NAMALWA (cell line): ENCODE measurements at regions not wholly inside any gene's neighbourhood (a gene's known extent, or its start where the extent isn't known, plus 50 kb on each side); places are given as distances from the start of the nearest gene placed in this dataset.
A peak's percentile ranks its signal among the peaks of the same experiment; 100 is the strongest.
"Not testable (repeated sequence)": the region's sequence is repeated elsewhere in the genome, so short reads cannot be mapped to it uniquely, and the experiment has no call there.

ENCODE experiments used
- DNase-seq: peaks from one replicate; pipeline ENCODE4 v3.0.0-alpha.2; 2015; ENCODE audit warnings: low spot score

DNA sequence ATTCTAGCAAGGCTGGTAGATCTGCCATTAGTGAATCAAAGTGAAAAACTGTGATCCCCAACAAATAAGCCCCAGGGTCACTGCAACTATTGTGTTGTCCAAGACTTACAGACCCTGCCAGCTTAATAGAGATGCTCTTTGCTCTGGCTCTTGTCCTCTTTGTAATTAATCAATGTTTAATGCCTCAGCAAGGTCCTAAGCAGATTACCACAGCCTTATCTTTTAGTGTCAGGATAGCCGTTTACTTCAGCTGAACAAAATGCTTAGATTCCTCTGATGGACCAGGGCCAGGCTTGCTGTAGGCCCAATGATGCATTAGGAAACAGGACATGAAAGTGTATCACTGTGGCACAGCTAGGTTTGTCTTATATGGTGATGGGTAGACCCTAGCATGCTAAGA is 353.3 kb downstream of the HACE1 start:
- DNase-seq, result no peak

DNA sequence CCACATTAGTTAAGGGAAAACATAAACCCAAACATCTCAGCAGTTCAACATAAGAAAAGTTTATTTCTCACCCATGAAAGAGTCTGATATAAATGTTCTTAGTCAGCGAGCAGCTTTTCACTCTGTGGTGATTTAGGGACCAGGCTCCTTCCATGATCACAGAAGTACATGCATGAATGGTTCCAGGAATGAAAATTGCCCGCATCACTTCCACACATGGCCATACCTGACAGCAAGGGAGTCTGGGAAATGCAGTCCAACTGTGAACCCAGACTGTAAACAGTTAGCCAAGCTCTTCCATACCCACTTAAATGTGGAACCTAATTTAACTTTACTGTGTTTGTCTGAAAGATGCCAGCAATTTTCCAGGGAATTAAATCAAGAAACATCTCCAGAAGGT is 353.9 kb downstream of the HACE1 start:
- DNase-seq, result no peak

DNA sequence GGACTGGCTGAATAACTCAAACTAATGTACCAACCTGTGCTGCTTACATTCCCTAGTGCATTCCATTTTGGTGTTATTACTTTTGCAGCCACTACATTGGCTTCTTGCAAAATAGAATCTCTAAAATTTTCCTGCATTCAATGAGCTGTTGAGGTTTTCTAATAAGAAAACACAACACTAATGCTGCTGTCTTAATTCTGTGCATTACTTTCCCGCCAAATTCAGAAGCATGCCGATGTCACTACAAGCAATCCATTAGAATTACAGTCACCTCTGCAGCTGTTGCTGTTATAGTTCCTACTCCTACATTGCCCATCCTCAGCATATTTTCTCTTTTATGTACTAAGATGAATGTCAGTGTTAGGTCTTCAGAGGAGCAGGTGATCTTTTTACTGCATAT is 359.5 kb downstream of the HACE1 start:
- DNase-seq, result no peak

DNA sequence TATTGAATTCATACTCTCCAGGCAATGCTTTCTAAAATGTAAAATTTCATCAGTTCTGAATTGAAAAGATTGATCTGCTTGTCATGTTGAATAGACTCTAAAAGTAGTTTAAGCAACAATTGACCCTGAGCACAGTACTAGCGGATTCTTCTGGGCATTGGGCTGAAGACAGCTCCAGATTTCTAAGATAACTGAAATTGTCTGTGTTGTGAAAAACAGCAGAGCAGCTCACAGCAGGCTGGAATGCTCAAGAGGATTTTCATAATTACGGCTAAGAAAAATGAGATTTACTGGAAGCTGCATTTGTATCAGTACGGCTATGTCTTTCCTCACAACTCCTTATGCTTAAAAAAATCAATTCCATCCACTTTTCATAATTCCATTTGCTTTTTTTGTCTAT is 373.7 kb downstream of the HACE1 start:
- no peak for DNase-seq

DNA sequence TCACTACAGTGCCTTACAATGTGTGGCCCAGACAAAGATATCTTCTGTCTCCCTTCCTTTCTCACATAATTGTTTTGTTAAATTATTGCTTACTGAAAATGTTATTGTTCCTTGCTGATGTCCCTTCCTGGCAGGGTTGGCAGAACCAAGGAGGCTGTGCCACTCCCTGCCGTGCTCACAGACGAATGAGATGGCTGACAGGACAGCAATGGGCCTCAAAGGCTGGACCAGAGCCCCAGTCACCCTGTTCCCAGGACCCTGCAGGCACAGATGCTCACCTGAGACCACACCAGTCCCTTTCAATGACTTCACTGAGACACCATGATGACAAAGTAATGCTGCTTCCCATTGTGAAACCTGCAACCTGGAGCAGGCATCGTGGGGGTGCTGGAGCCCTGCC is 375.1 kb downstream of the HACE1 start:
- no peak for DNase-seq

DNA sequence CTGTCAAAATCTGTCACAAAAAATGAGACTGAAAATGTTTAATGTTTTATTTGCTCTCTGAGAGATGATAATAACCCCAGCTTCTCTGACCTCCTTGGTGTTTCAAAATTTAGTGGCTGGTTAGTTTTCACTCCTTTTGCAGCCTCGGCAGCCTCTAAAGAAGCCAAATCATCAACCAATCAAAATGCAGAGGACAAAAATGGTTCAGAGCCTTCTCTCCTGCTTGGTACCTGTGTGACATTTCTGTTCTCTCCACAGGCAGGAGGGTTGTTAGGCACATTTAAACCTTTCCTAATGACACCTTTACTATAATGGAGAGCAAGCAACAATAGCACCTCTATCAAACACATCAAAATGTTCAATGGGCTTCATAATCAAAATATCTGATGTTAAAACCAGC is 375.5 kb downstream of the HACE1 start:
- no peak for DNase-seq

DNA sequence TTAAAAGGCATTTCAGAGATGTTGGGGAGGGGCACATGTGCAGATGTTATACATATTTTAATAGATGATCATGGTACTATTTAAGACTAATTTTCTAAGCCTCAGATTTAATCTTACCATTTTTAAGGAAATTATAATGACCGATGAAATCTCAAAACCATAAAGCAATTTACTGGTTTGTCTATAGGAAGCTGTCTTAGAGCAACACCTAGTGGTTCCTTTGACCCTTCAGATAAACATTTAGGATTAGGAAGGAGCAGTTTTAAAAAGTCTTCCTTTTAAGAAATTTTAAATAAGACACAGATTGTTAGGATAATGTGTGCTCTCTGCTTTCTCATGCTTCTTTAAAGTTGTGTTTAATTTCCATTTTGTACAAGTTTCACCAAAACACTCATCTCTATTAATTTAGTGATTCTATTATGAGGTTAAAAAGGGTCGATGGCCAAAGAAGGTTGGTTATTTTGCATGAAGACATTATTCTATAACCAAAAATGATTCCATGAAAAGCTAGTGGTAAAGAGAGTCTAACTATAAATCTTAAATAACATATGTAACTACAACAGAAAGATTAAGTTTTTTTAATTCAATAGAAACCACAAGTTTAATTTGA is 376.4 kb downstream of the HACE1 start:
- DNase-seq, result peak; percentile 30

DNA sequence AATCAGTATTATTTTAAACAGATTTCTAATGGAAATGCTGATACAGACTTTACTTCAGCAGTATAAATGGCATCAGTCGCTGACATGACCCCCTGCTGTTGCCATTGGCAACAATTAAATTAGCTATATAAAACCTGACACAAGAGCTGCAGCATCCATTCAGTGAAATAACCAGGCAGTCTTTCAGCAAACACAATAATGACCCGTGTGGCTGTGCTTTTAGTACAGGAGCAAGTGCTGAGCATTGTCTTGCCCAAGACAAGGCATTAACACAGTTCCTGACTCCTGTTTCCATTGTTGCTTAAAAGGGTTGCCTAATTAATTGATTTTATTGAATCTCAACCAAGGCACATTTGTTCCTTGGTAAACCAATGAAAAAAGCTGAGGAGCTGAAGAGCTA is 382.1 kb downstream of the HACE1 start:
- DNase-seq, result no peak

DNA sequence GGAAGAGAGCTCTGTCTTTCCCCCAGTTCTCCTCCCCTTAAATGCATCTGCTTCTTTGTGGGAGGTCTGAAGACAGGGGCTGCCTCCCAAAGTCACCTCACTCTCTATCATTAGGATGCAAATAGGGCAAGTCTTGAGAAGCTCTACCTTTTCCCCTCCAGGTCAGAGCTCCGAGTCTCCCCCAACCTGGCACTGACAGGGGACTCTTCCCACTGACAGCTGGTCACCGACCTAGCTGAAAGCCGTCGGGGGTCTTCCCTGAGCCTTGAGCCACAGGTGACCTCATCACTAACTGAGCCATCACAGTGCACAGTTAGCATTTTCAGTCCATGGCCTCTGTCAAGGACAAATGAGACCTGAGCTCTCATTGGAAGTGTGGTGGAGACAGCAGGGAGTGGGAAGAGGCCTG is 386.7 kb downstream of the HACE1 start:
- no peak for DNase-seq

DNA sequence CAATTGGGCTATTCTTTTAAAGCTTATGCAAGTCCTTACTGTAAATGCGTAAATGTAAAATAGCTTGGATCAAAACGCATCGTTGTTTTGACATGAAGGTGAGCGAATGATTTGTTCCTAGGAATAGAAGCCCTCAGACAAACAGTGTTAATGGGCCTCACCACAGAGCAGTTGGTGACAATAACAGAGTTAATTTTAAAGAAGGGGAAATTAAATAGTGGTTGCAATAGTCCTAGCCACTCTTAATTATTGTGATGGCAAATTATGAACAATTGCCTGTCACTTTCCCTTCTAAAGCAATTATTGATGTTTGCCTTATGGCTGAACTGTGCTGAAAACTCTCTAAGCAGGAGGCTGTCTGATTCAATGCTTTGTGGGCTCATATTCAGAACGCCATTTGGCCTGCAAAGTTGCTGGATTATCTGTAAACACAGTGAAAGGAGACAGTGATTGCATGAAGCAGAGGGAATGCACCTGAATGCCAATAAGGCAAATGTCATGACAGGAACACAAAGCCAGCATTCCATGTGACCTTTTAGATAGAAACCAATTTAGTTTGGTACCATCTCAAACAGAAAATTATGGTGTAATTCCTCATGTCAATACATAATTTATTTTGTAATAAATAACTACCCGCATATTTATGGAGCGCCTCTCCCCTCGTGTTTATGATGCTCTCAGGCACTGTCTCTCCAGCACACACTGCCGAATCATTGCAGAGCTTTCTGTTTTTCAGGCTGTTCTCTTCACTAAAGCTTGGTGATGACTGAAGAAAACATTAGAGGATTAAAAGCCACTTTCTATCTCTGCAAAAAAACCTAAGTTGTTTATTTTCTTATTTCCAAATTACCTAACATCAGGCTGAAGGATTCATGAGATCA is 387.5 kb downstream of the HACE1 start:
- DNase-seq, result no peak

DNA sequence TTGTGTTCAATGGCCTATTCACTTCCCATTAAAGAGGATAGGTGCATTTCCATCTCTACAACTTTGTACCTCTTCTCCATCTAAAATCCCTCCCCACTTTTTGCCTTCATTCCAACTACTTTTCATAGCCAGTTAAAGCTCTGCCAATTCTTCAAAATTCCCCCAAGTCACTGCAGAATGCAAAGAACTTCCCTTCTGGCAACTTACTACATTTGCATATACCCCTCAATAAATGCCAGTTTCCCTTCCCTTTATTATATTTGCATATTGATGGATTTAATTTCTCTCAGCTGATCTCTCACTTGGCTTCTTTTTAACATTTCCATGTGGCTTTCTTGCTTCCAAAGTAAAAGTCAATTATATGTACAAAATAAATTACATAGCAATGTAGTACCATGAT is 393.4 kb downstream of the HACE1 start:
- peak; percentile 9 for DNase-seq

DNA sequence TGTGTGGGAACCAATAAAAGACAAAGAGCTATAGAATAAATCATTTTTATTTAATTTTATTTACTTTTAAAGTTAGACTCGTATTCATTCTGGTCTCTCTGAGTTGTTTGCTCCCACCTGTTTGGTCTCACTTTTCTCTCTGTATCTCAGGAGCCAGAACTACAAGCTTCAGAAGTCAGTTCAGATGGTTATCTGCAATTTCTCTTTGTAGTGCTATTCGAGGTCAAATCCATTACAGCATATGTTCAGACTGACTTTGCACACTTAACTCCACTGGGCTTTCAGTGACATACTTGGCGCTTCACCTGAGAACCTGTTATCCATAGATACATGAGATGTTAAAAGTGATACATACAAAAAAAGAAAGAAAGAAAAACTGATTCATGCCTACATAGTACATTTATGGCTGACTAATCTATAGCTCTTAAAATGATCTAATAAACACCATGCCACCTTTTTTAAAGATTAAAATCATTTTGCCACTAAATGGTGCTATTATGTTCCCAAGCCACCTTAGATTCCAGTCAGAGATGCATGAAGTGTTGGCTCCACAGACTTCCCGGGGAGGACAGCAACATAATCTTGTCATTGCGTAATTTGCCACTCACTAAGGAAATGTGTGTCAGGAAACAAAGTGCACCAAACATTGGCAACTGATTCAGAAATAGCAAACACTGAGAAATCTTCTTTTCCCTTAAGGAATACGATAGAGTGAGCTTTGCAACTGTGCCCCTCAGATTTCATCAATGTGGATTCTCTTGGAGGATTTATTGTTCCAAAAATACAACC is 396.7 kb downstream of the HACE1 start:
- DNase-seq, result no peak

DNA sequence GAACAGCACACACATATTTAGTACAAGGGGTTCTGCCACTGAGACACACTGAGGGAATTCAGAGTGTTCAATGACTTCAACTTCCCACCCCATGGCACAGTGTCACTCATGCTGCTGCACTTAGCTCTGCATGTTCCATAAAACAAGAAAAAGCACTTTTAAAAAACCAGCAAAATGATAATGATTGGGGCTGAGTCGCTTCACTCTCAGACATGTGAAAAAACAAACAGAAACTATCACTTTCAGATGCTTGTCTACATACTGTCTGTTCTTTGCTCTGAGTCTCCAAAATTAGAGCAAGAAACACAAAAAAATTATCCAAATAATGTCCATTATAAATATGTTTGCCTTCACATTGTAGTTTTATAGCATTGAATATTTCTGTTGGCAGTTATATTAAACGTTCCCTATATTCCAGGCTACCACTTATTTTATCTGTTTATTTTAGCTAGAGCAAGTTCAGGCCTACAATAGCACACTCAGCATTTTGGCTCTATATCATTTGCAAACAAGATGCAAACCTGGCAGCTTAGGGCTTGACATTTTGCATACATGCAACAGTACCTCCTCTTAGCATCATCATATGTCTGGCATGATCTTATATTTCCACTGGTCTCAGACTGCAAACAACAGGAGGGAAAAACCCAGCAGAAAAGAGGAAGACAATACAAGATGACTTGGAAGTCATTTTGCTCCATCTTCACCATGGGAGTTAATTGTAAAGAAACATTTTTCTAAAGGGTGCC is 398.8 kb downstream of the HACE1 start:
- no peak for DNase-seq

DNA sequence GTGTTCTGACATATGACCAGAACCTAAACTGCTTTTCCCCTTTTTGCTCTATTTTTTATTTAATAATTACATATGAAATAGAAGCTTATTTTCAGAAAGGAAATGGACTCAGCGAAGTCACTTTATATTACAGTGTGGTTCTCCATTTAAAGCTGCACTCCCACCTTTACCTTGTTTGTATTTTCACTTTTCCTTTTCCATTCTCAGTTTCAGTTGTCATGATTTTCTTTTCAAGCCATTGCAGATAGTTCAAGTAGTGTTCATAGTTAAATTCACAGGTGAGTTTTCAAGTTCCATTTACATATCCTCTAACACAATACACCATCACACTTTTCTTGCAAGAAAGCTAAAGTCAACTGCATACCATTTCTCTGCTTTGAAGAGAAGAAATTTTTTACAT is 400.2 kb downstream of the HACE1 start:
- no peak for DNase-seq

DNA sequence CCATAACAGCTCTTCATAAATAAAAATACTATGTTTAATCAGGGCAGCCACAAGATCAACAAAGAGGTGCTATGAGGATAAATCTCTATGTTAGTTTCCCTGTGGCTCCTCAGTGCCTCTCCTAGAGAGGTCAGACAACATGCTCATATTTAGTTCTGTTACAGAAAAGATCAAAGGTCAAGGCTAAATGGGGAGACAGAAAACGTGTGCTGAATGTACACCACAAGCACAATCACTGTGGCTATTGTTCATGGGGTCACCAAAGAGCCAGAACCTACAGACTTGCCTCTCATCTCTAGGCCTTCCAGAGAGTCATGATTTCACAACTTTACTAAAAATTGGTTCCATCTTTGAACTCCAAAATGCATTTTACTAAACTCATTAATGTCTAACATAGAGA is 409.8 kb downstream of the HACE1 start:
- DNase-seq, result no peak

DNA sequence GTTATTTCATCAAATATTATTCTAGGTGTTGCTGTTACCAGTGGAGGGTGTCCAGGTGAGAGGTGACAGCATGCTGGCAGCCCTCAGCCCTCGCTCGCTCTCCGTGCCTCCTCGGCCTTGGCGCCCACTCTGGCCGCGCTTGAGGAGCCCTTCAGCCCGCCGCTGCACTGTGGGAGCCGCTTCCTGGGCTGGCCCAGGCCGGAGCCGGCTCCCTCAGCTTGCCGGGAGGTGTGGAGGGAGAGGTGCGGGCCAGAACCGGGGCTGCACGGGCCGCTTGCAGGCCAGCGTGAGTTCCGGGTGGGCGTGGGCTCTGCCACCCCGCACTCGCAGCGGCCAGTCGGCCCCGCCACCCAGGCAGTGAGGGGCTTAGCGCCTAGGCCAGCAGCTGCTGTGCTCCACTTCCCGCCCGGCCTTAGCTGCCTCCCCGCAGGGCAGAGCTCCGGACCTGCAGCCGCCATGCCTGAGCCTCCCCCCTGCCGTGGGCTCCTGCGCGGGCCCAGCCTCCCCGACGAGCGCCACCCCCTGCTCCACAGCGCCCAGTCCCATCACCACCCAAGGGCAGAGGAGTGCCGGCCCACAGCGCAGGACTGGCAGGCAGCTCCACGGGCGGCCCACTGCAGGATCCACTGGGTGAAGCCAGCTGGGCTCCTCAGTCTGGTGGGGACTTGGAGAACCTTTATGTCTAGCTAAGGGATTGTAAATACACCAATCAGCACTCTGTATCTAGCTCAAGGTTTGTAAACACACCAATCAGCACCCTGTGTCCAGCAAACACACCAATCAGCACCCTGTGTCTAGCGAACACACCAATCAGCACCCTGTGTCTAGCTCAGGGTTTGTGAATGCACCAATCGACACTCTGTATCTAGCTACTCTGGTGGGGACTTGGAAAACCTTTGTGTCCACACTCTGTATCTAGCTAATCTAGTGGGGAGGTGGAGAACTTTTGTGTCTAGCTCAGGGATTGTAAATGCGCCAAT is 413.3 kb downstream of the HACE1 start:
- DNase-seq, result not testable (repeated sequence)

DNA sequence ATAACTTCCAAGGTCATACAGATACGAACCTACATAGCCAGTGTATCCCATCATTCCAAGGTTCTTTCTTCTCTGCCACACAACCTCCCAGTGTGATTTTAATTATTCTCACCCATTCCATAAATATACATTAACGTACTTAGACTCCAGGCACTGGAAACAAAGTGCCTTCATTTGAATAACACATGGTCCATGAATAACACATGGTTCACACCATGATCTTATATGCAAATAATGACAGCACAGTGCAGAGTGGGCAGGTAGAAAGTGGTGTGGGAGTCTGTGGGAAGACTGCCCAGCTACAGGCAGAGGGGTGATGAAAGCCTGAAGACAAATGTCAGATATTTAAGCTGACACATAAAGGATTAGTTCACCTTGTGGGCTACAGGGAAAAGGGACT is 425.2 kb downstream of the HACE1 start:
- DNase-seq, result no peak

DNA sequence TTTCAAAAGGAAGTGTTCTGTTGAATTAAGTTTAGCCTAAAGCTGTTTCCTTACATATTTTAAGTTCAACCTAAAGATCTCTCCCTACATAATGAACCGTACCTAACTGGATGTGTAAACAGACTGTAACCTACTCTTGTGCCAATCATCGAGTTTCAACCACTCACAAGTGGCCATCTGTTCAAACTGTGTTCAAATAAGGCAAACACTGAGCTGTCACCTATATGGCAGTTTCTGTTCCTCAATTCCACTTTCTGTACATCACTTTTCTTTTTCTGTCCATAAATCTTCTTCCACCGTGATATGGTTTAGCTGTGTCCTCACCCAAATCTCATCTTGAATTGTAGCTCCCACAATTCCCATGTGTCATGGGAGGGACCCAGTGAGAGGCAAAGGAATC is 428.6 kb downstream of the HACE1 start:
- DNase-seq, result peak; percentile 34

DNA sequence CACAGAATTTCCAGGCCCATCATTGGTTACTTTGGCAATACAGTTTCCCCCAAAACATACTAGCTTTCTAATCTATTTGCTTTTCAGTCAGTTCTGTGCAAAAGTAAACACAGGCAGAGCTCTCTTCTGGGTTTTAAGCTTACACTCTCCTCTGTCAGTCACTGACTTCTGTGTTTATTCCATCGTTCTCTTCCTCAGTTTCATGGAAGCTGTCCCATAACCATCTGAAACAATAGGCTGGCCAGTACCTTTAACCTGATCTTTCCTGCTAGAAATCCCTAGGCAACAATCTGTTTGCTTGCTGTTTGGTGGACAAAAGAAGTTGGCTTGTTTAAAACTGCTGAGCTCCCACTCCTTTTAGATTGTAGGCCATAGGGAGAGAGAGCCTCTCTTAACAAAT is 431.5 kb downstream of the HACE1 start:
- DNase-seq, result no peak

DNA sequence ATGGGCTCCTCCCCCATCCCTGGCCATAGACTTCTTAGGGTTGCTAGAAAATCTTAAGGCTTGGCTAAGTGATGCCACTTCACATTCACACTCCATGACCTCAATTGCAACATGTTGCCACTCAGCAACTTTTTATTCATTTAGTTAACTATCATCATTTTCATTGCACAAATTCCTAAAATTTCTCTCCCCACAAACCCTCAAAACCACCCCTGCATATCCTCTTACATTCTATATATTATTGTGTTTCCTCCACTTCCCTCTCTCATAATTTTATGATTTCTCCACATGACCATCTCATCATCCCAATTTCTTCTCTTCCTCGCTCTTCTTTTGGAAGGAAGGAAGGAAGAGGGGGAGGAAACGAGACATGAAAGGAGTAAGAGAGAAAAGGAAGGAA is 436.0 kb downstream of the HACE1 start:
- DNase-seq, result no peak

DNA sequence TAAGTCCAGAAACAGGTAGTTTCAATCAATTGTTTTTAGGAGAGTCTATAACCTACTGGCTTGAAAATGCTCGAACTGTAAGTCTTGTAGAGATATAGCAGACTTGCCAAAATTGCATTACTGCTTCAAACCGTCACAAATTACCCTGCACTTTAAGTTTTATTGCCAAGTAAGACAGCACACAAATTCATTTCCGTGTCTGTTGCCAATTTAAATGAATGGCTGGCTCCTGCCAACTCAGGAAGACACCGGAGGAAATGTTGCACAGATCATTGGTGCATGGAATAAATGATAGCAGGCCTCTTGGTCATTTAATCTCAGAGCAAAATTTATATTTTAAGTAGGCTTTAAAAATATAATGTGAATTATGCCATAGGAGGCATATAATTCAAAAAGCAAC is 438.1 kb downstream of the HACE1 start:
- DNase-seq, result no peak
